Activated naive CD4-positive, alpha-beta T cell treated with anti-CD3 and anti-CD28 coated beads, Interleukin-2, amount 50 U/mL, for 72 hours (primary cell): ENCODE measurements at regions not wholly inside any gene's neighbourhood (a gene's known extent, or its start where the extent isn't known, plus 50 kb on each side); places are given as distances from the start of the nearest gene placed in this dataset.
"Not testable (repeated sequence)": the region's sequence is repeated elsewhere in the genome, so short reads cannot be mapped to it uniquely, and the experiment has no call there.

ENCODE experiments used
- ATAC-seq, 2 donors: fragments of 150-1000 bp; cut with Tn5 transposase; 2 replicates each; pipeline ENCODE4 v1.10.0; 2021; ENCODE audit warnings: mild to moderate bottlenecking in 2 of 2, moderate library complexity in 2 of 2
- DNase-seq, 2 donors: peaks; one replicate each; pipeline ENCODE4 v3.0.0; 2021 to 2022; ENCODE audit warnings: low spot score in 2 of 2
- H3K27ac Mint-ChIP-seq, 2 donors: one replicate each; pipeline ENCODE4 v1.8.0; 2022; ENCODE audit warnings: mild to moderate bottlenecking in 2 of 2, mixed read lengths in 2 of 2
- H3K36me3 Mint-ChIP-seq, 2 donors: one replicate each; pipeline ENCODE4 v1.8.0; 2022; ENCODE audit warnings: mixed read lengths in 2 of 2
- H3K9me3 Mint-ChIP-seq, 2 donors: one replicate each; pipeline ENCODE4 v1.8.0; 2022; ENCODE audit warnings: mixed read lengths in 2 of 2

DNA sequence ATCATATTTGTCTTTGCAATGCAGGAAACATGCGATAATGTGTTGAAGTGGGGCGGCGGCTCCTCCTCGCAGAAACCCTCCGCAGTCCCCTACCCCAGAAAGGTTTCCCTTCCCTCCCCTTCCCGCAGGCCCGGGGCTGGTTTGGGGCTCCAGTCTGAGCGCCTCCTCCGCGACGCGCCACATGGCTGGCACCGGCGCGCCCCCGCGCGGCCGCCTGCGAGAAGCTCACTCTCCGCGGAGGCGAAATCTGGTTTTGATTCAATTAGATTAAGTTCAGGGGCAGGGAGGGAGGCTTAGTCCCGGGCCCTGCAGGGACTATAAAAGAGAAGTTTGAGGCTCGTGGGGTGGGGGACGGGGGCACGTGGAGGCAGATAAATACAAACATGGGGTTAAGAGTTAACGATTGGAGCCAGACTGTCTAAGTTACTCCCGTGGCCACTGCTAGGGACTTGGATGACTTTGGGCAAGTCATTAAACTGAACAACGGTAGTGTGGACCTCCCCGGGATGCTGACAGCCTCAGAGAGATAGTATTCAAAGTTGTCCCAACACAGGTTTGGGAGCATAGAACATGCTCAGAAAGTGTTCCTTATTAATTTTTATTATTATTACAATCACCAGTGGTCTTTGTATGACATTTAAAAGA, 69.4 kb downstream of the MSX2 start:
- H3K36me3 Mint-ChIP-seq: no peaks in the 10 kb centered on the region

DNA sequence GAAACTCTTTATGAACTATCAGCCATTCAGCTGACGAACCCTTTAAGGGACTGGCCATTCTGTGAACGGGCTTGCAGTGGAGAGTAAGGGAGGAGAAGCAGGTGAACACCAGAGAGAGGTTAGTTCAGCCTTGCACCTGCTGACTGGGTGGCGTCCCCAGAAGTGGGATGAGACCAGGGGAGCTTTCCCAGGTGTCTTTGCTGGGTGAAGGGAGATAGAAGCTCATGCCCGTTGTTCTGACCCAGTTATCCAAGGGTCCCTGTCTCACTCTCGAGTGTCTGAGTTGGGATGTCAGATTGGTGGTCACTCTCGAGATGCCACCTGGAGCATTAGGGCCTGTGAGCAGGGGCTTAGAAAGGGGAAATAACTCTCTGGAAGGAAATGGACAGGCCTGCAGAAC, 68.7 kb downstream of the MSX2 start:
- no peak for DNase-seq
- no peaks in the 10 kb centered on the region for H3K9me3 Mint-ChIP-seq
- ATAC-seq: no peak
- H3K27ac Mint-ChIP-seq: no peak overlapping the region
- H3K36me3 Mint-ChIP-seq: no peaks in the 10 kb centered on the region

More for the DNA sequence above, 69.4 kb downstream of the MSX2 start:
- DNase-seq (peak in 1 of 2 donors; percentile 73), ATAC-seq (peak; percentile 50 to 79)
- H3K27ac Mint-ChIP-seq: no peak overlapping the region
- no peaks in the 10 kb centered on the region for H3K9me3 Mint-ChIP-seq

DNA sequence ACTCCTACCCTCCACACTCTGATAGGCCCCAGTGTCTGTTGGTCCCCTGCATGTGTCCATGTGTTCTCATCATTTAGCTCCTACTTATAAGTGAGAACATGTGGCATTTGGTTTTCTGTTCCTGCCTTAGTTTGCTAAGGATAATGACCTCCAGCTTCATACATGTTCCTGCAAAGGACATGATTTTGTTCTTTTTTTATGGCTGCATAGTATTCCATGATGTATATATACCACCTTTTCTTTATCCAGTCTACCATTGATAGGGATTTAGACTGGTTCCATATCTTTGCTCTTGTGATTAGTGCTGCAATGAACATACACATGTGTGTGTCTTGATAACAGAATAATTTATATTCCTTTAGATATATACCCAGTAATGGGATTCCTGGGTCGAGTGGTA, 67.9 kb downstream of the MSX2 start:
- not testable (repeated sequence) for ATAC-seq, H3K27ac Mint-ChIP-seq, DNase-seq, H3K36me3 Mint-ChIP-seq, H3K9me3 Mint-ChIP-seq

DNA sequence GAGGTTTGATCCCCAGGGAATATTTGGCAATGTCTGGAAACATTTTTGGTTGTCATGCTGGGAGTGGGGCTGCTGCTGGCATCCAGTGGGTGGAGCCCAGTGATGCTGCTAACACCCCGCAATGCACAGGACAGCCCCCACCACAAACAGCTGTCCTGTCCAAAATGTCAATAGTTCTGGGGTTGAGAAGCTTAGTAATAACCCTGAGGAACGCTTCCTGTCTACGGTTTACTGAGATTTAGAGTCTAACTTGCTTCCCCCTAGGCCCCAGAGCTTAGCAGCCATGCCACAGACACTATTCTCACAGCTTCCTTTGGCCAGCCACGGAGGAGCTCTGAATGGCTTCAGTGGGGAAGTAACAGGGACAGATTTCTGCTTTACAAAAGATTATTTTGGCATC, 66.5 kb downstream of the MSX2 start:
- H3K9me3 Mint-ChIP-seq: peaks cover 0 to 3% of the 10 kb centered on the region in 2 donors
- no peak for ATAC-seq
- H3K27ac Mint-ChIP-seq: no peak overlapping the region
- no peaks in the 10 kb centered on the region for H3K36me3 Mint-ChIP-seq
- DNase-seq: no peak

DNA sequence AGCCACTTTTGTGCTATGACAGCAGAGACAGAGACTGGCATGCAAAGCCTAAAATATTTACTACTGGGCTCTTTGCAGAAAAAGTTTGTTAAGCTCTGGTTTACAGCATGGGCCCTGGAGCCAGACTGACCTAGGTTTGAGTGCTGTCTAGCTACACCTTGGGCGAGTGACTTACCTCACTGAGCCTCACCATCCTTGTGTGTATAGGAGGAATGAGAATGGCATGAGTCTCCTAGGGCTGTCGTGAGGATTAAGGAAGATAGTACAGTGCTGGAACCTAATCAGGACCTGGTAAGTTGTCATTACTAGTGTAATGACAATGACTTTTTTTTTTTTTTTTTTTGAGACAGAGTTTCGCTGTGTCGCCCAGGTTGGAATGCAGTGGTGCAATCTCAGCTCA, 65.2 kb downstream of the MSX2 start:
- no peak overlapping the region for H3K27ac Mint-ChIP-seq
- DNase-seq (no peak), ATAC-seq (no peak)
- peaks cover 6 to 8% of the 10 kb centered on the region in 2 donors for H3K36me3 Mint-ChIP-seq
- peaks cover 6 to 9% of the 10 kb centered on the region in 2 donors for H3K9me3 Mint-ChIP-seq

DNA sequence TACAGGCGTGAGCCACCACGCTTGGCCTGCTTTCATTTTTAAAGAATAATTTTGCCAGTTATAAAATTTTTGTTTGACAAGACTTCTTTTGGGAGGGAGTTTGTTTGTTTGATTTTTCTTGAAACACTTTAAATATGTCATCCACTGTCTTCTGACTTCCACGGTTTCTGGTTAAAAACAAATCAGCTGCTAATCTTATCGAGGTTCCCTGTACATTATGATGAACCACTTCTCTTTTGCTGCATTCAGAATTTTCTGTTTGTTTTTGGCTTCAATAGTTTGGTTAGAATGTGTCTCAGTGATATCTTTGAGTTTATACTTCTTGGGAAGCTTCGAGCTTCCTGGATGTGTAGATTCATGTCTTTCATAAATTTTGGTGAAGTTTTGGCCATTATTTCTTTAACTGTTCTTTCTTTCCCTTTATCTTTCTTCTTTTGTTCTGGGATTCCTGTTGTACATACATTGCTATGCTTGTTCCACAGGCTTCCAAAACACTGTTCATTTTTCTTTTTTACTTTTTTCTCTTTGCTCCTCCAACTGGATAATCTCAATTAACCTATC, 60.8 kb downstream of the MSX2 start:
- H3K36me3 Mint-ChIP-seq: peaks cover 6 to 8% of the 10 kb centered on the region in 2 donors
- no peak overlapping the region for H3K27ac Mint-ChIP-seq
- H3K9me3 Mint-ChIP-seq: peaks cover 6 to 9% of the 10 kb centered on the region in 2 donors
- ATAC-seq: no peak
- no peak for DNase-seq
